Heart left ventricle (tissue), 13 donors: ENCODE measurements at regions not wholly inside any gene's neighbourhood (a gene's known extent, or its start where the extent isn't known, plus 50 kb on each side); places are given as distances from the start of the nearest gene placed in this dataset.

Experiments used
- CTCF ChIP-seq, 12 donors: fragments of 200-600 bp; sonication (generic) in 4 of 12; IDR thresholded peaks; one replicate each; pipeline versions ENCODE4 v1.5.0 to v1.8.0; 2018 to 2022; ENCODE audit warnings: antibody characterized with exemption in 12 of 12, mild to moderate bottlenecking in 5 of 12
- POLR2A ChIP-seq, 2 donors: fragments of 450-650 bp; IDR thresholded peaks; one replicate each; pipeline ENCODE4 v1.6.1; 2017; ENCODE audit warnings: antibody characterized with exemption in 2 of 2, mild to moderate bottlenecking in 2 of 2, moderate library complexity in 2 of 2
- donor health status: ischemic (EF 13 %, LVEDD 7.1; RV severe dilation, severe dysfunction).
- donor health status: DM: no; HTN: yes; CAD: no.
- donor health status: DM: no; HTN: no; CAD: no.
- donor health status: ischemic (EF 25% LVEDD 6.9; RV normal size, moderate dysfunction).
- donor health status: ischemic (EF 25% LVEDD 5.7; RV mildly dilated, moderate dysfunction).
- donor health status: ischemic (EF 35%, LVEDD 5.7; RV mildly dilated, moderate dysfunction).
- donor health status: nonischemic (EF 11% LVEDD 7.7; RV severe dilation, severe dysfunction).
- donor health status: DM: yes; HTN: yes; CAD: no.
- donor health status: PGD.
- donor health status: ischemic (EF 29% LVEDD 5.4; RV normal size, mild dysfunction).
- donor health status: nonischemic (EF 23%, LVEDD 6.1; RV moderate dilation, normal function).

- TF ChIP-seq POLR2A (IDR thresholded peaks at IDR 0.05) = no peak
- TF ChIP-seq CTCF (IDR thresholded peaks at IDR 0.05) = no peak
Measured at GRCh38 chr21:28317177-28317950, 675.3 kb downstream of the LTN1 start.
